Testis (tissue), 2 donors: ENCODE measurements at regions not wholly inside any gene's neighbourhood (a gene's known extent, or its start where the extent isn't known, plus 50 kb on each side); places are given as distances from the start of the nearest gene placed in this dataset.

Experiments used
- DNase-seq: peaks from one replicate; pipeline ENCODE4 v3.0.0-alpha.2; 2019
- H3K27ac ChIP-seq, 2 donors: fragments of 200-600 bp; sonication (generic); one replicate each; pipeline ENCODE4 v1.5.1; 2019
- H3K27me3 ChIP-seq: fragments of 200-600 bp; sonication (generic); one replicate; pipeline ENCODE4 v1.5.1; 2019
- H3K36me3 ChIP-seq: fragments of 200-600 bp; sonication (generic); one replicate; pipeline ENCODE4 v1.5.1; 2017; ENCODE audit warnings: low read depth; ENCODE audit errors: missing control alignments
- H3K4me1 ChIP-seq: fragments of 200-600 bp; sonication (generic); one replicate; pipeline ENCODE4 v1.5.1; 2019
- H3K4me3 ChIP-seq, 2 donors: fragments of 200-600 bp; sonication (generic); one replicate each; pipeline ENCODE4 v1.5.1; 2017 to 2019
- H3K9me3 ChIP-seq: fragments of 200-600 bp; sonication (generic); one replicate; pipeline ENCODE4 v1.5.1; 2017
- CTCF ChIP-seq, 3 experiments: fragments of 450-650 bp in 2 of 3; fragments of 200-600 bp in 1 of 3; sonication (generic) in 1 of 3; IDR thresholded peaks; one replicate each; pipeline ENCODE4 v1.5.1; 2016 to 2019; ENCODE audit warnings: antibody characterized with exemption in 3 of 3, mild to moderate bottlenecking in 2 of 3, moderate library complexity in 1 of 3
- POLR2A ChIP-seq: fragments of 450-650 bp; IDR thresholded peaks from one replicate; pipeline ENCODE4 v1.6.1; 2017; ENCODE audit warnings: antibody characterized with exemption, mild to moderate bottlenecking, moderate library complexity
- WGBS, 2 donors: methylation state at CpG; one replicate each; pipeline ENCODE4 v1.1.5; 2018; 5-methylcytosine and 5-hydroxymethylcytosine counted together
- intact Hi-C: fragments of 100-400 bp; cut with DNase I; formaldehyde crosslinking; loops from one replicate; pipeline ENCODE4 v1.15.1; 2023; ENCODE audit warnings: low total_unique reads

GRCh38 chr18:28399781-28400362 lies 222.9 kb upstream of the CDH2 start:
- DNase-seq = no peak
- Histone ChIP-seq H3K4me1 (no peaks in the 10 kb centered on the region), H3K27ac (no peak overlapping the region), H3K9me3 (no peaks in the 10 kb centered on the region), H3K36me3 (no peaks in the 10 kb centered on the region), H3K27me3 (no peaks in the 10 kb centered on the region), H3K4me3 (no peak overlapping the region)
- intact Hi-C loops = no loop called here
- TF ChIP-seq CTCF (IDR thresholded peaks at IDR 0.05) (no peak), POLR2A (no peak)
- WGBS, 2 donors = 72 to 84% methylated on average over 5 of the region's 5 CpGs

GRCh38 chr18:28398471-28398870 lies 221.5 kb upstream of the CDH2 start:
- Histone ChIP-seq H3K4me1 (no peaks in the 10 kb centered on the region), H3K36me3 (no peaks in the 10 kb centered on the region), H3K4me3 (no peak overlapping the region), H3K27ac (no peak overlapping the region), H3K9me3 (no peaks in the 10 kb centered on the region), H3K27me3 (no peaks in the 10 kb centered on the region)
- no peak for TF ChIP-seq POLR2A
- no peak for TF ChIP-seq CTCF (IDR thresholded peaks at IDR 0.05)
- no peak for DNase-seq
- 60 to 79% methylated on average over 1 of the region's 1 CpG for WGBS, 2 donors
- intact Hi-C loops = no loop called here

- no peak for DNase-seq
- H3K36me3 ChIP-seq = no peaks in the 10 kb centered on the region
- H3K9me3 ChIP-seq = no peaks in the 10 kb centered on the region
- H3K4me1 ChIP-seq = no peaks in the 10 kb centered on the region
- H3K27ac ChIP-seq = no peak overlapping the region
- no peaks in the 10 kb centered on the region for H3K27me3 ChIP-seq
- TF ChIP-seq POLR2A (no peak), CTCF (IDR thresholded peaks at IDR 0.05) (no peak)
- intact Hi-C loops = no loop called here
- H3K4me3 ChIP-seq = no peak overlapping the region
Measured at GRCh38 chr18:28390022-28390421, 213.1 kb upstream of the CDH2 start.

- intact Hi-C loops = no loop called here
- no peaks in the 10 kb centered on the region for H3K27me3 ChIP-seq
- no peaks in the 10 kb centered on the region for H3K36me3 ChIP-seq
- TF ChIP-seq POLR2A = no peak
- no peak for TF ChIP-seq CTCF (IDR thresholded peaks at IDR 0.05)
- H3K4me3 ChIP-seq = no peak overlapping the region
- no peaks in the 10 kb centered on the region for H3K4me1 ChIP-seq
- H3K9me3 ChIP-seq = no peaks in the 10 kb centered on the region
- DNase-seq = no peak
- WGBS, 2 donors = 73 to 84% methylated on average over 3 of the region's 3 CpGs
- no peak overlapping the region for H3K27ac ChIP-seq
Measured at GRCh38 chr18:28382215-28382879, 205.4 kb upstream of the CDH2 start.

- 88 to 92% methylated on average over 4 of the region's 4 CpGs for WGBS, 2 donors
- no peak overlapping the region for H3K27ac ChIP-seq
- no peak overlapping the region for H3K4me3 ChIP-seq
- H3K9me3 ChIP-seq = no peaks in the 10 kb centered on the region
- no peaks in the 10 kb centered on the region for H3K36me3 ChIP-seq
- no peak for DNase-seq
- intact Hi-C loops = no loop called here
- no peaks in the 10 kb centered on the region for H3K27me3 ChIP-seq
- TF ChIP-seq POLR2A (no peak), CTCF (IDR thresholded peaks at IDR 0.05) (no peak)
- H3K4me1 ChIP-seq = no peaks in the 10 kb centered on the region
Measured at GRCh38 chr18:28372186-28372585, 195.3 kb upstream of the CDH2 start.
